HG02588 (cell line): ENCODE measurements at regions not wholly inside any gene's neighbourhood (a gene's known extent, or its start where the extent isn't known, plus 50 kb on each side); places are given as distances from the start of the nearest gene placed in this dataset.
A peak's percentile ranks its signal among the peaks of the same experiment; 100 is the strongest.
"Not testable (repeated sequence)": the region's sequence is repeated elsewhere in the genome, so short reads cannot be mapped to it uniquely, and the experiment has no call there.

Experiments used
- ATAC-seq: cut with Tn5 transposase; IDR thresholded peaks from one replicate; pipeline ENCODE4 v1.9.1; 2021; ENCODE audit warnings: mild to moderate bottlenecking, moderate library complexity; ENCODE audit not compliant: unreplicated experiment

DNA sequence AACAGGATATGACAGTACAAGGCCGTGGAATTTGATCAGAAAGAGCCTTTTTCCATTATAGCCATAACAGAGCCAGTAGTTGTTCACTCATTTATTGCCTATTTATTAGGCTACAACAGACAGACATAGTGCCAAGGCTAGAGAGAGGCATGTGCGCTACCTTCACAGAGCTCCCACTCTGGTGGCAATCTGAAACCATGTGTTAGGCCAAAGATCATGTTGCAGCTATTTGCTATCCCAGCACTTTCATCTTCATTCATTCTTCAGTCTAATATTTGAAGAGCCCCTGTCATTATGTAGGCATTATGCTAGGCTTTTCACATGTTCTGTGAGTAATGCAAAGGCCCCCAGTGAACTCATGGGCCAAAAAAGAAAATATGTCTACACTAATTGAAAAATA, 404.8 kb downstream of the IGSF11 start:
- ATAC-seq, result no peak

DNA sequence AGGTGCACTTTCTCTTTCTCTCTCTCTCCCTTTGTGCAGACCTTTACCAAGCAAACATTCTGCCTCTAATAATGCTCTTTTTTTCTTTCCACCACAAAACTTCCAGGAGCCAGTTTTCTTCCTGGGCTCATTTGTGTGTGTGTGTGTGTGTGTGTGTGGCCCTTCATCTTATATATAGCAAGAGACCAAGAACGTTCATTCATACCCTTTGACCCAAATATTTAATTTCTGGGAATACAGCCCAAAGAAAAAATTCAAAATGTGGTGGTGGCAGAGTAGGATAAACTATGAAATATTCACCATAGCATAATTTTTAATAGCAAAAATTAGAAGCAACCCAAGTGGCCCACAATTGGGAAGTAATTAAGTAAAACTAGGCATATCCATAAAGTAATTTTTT, 398.9 kb downstream of the IGSF11 start:
- no peak for ATAC-seq

DNA sequence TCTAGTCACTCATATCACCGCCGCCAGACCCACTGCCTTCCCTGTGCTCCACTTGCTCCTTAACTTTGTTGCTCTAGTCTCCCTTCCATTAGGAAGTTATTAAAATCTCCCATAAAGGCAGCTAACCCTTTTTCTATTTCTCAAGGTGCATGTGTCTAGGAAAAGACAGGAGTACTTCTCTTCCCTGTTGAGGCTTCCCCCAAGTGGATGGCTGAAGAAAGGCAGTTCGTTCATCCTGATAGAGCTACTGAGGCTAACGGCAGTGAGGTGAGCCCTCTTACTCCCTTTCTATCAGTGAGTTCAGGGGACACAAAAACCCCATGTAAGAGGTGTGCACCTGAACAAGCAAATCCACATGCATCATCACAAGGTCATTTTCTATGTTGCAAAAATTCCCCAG, 397.8 kb downstream of the IGSF11 start:
- no peak for ATAC-seq

DNA sequence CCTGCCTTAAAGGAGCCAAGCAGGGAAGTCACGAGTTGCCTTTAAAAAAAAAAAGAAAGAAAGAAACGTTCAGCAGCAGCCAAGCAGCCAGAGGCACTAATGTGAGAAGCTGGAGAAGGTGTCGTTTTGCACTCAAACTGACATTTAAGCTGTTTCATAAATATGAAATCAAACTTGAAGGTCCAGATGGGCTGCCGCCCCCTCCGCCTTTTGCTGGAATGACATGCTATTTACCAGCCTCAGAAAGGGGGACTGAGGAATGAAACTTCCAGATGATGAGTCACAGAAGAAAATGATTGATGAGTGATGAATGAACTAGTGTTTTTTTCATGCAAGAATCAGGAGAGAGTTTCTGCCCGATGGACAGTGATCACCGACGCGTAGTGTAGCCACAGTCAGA, 396.8 kb downstream of the IGSF11 start:
- ATAC-seq, result no peak

DNA sequence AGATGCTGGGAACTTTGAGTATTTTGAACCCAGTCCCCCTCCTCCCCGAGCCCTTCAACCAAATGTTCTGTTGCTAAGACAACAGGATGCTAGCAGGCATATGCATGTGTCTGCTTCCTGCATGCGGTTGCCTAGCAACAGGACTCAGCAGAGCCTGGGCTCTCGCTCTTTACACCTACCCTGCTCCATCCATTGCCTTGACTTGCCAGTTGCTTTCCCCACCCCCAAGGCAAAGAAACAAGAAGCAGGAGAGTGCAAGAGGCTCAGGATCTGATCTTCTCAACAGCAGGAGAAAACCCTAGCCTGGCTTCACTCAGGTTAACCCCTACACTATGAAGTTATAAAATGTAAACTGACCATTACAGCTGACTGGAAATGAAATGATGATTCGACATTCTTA, 393.0 kb downstream of the IGSF11 start:
- ATAC-seq, result peak; percentile 55

DNA sequence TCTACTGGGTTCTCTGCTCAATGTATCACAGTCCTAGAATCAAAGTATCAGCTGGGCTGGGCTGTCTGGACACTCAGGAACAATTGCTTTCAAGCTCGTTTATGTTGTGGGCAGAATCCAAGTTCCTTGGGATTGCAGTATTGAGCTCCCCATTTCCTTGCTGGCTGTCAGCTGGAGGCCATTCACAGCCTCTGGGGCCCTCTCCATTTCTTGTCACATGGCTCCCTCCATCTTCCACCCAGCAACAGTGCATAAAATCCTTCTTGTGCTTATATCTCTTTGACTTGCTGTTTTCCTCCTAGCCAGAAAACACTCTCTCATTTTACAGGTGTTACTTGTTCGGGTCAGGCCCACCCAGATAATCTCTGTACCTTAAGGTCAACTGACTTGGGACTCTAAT, 363.5 kb downstream of the IGSF11 start:
- ATAC-seq, result no peak

DNA sequence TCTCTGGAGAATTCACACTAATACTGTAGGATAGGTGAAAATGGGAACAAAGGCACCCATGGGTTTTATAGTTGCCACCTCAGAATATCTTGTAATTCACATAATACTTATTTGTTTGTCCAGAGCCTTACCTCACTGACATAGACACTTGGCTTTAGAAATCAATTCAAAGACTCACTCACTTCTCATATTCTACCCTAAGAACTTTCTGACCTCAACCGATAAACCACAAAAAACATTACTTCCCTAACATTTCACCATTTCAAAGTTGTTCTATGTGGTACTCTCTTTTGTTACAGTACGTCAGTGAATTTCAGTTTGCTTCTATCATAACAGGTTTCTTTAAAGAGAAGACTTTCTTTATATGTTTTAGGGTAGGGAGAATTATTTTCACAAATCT, 359.3 kb downstream of the IGSF11 start:
- ATAC-seq, result no peak

DNA sequence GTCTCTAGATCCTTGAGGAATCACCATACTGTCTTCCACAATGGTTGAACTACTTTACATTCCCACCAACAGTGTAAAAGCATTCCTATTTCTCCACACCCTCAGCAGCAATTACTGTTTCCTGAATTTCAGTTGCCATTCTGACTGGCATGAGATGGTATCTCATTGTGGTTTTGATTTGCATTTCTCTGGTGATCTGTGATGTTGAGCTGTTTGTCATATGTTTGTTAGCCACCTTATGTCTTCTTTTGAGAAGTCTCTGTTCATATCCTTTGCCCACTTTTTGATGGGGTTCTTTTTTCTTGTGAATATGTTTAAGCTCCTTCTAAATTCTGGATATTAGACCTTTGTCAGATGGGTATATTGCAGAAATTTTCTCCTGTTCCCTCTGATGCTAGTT, 356.0 kb downstream of the IGSF11 start:
- ATAC-seq, result not testable (repeated sequence)

DNA sequence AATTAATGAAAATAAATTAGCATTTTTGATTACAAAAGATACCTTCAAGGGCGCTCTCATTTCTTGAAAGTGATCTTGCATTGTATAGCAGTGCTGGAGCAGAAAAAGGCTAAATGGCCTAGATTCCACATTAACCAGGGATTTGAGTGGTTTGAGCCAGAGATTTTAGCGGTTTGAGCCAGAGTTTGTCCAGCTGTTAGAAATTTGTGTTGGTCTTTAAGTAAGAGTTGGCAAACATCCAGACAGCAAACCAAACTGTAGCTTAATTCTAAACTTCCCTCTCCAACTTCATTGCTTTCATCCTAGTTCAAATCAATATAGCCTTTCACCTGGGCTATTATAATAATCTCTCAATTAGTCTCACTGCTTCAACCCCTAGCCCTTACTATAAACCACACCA, 351.7 kb downstream of the IGSF11 start:
- ATAC-seq, result no peak

DNA sequence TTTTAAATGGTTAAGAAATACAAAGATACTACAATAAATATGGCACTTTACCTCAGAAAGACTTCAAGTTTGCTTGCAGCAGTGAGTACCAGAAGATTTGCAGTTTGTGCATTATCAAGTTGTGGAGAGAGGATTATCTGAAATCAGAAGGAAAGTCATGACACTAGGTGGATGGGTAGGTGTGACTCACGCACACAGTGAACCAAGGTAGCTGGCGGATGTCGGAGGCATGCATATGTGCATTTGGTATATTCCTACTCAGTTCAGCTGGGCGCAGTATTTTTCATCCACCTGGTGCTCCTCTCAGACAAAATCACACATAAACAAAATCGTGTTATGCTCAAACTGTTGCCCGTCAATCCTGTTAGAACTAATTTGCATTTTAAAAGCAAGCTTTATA, 351.0 kb downstream of the IGSF11 start:
- no peak for ATAC-seq

DNA sequence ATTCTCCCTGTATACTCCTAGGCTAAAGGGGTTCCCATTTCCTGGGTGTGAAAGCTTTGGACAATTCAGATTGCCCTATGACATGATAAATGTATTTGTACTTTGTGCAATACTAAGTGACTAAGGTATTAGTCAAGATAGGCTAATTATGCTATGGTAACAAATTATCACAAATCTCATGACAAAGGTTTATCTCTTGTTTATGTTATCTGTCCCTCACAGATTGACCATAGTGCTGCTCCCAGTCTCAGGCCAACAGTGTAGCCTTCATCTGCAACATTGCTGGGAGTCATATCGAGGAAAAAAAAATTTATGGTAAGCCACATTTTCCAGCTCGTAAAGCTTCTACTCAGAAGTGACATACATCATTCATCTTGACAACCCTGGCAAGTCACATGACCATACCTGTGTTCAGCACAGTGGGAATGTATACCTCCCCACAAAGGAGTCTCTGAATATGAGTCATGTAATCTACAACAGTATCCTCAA, 346.2 kb downstream of the IGSF11 start:
- ATAC-seq, result no peak

DNA sequence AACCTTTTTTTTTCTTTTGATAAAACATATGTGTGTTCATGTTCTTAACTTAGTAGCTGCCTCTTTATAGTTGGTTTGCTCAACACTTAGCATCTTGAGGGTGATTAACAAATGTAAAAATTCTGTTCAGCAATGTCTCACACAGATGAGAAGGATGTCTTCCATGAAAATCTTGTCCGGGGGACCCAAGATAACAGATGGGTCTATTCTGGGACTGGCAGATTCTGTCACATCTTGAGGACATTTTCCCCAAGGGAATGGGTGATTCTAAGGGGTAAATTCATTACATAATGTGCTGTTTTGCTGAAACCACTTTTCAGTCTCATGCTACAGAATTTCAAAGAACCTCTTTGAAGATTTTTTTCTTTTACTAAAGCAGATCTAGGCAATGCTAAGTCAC, 342.2 kb downstream of the IGSF11 start:
- no peak for ATAC-seq

DNA sequence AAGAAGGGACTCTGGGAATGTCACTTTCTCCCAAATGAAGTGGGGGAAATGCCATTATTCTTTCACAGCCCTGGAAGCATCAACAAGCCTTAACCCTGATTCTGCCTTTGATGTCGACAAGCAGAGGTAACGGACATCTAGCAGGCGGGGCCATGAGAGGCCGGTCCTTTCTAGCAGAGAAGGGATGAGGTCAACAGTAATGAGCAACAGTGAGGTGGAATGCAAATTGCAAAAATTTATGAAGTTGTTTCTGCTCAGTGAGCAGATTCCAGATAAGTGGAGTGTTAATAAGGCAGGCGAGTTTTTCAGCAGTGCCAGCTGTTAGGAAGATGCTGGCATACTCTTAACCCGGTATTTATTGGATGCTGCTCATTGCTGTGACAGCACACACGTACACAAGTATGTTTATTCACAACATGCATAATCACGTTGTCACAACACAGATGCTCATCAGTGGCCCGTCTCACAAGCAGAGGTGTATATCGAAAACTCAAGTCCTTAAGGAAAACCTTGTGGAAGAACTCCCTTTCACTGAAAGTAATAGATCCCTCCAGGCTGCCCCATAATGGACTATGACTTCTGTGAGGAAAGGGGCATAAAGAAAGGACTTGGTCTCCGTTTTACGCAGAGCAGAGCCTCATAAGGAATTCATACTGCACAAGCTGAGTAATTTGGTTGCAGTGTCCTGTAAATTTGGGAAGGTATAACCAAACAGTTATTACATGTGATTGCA, 329.0 kb downstream of the IGSF11 start:
- ATAC-seq, result no peak

DNA sequence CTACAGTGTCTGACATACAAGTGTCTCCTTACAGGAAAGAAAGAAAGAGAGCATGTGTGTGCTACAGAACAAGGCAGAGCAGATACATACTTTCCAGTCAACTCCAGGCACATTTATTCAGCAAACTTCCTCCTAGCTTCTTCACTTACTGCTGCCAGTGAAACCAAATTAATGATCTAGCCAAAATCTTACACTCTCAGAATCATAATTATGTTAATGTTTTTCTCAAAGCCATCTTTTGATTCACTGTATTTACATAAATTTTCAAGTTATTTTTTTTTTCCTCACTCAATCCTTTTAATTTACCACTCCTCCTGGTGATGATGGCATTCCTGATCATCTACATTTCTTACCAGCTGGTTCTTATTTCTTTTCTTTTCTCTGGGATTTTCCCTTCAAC, 326.7 kb downstream of the IGSF11 start:
- ATAC-seq, result no peak

DNA sequence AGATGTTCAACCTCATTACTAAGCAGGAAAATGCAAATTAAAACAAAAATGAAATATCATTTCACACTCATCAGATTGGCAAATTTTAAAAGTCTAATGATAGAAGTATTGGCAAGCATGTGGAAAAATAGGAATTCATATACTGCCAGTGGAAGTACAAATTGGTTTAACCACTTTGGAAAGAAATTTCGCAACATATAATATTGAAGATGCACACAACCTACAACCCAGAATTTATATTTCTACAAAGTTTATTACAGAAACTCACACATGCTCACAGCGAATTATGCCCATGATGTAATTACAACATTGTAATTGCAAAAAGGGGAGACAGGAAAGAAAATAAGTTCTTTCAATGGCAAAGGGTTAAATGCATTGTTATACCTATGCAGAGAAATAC, 324.1 kb downstream of the IGSF11 start:
- no peak for ATAC-seq

DNA sequence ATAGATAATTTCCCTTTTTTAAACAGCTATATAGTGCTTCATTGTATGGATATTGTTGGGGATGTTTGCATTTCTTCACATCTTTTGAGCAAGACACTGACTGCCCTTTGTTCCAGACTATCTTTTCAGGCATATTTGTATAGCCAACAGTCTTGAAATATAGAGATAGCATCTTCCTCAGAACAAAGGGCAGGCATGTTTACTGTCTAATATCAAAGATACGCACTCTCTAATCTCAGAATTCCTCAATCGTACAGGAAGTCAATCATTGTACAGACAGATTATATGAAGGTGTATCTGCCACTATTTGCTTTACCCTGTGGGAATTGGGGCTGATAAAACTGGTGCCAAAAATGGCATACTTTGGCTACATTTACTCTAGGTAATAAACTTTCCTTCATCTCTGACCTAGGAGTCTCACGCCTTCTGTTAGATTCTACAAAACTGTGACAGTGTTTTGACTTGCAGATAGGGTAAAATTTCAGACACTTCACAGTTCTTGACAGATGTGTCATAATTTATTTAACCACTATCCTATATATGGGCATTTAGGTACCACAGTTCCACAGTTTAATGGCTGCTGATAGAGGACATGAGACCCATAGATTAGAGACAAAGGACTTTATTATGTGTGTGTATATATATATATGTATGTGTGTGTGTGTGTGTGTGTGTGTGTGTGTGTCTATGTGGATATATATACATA, 321.0 kb downstream of the IGSF11 start:
- ATAC-seq, result no peak

DNA sequence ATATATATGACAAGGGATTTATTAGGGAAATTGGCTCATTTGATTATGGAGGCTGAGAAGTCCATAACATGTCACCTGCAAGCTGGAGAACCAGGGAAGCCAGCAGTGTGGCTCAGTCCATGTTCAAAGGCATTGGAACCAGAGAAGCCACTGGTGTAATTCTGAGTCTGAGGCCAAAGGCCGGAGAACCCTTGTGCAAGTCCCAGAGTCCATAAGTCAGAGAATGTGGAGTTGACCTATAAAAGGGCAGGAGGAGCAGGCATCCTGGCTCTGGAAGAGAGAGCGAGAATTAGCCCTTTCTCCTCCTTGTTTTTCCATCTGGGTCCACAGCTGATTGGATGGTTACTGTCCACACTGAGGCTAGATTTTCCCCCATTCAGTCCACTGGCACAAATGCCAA, 319.8 kb downstream of the IGSF11 start:
- ATAC-seq, result no peak

DNA sequence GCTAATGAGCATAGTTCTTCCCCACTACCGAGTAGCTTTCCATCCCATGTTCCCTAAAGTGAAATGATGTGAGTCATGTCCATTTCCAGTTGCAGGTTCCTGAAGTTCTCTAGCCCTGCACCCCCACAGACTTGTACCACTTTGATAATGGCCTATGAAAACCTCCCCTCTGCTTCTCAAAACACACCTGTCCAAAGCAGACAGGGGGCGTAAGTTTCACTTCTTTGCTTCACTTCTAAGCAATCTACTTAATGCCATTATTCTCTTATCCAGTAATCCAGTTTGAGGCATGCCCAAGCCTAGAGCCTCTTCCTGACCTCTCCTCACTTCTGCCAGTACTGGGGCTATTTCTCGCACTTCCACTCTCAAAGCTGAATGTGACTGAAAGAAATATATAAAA, 305.1 kb downstream of the IGSF11 start:
- no peak for ATAC-seq

DNA sequence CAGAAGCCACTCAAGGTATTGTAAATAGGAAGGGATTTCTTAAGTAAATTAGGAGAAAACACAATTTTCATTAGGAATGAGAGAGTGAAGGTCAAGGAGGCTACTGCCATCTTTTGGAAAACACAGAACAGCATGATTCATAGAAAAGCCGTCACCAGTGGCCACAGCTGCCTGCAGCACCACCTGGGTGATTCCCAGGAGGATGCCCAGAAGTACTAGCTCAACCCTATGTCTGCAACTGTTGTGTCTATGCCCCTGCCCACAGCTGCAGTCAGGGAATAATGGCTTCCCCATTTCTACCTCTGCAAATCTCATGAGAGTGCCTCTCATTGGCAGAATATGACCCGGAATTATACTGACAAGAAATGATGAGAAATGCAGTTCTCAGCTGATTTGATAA, 300.0 kb downstream of the IGSF11 start:
- ATAC-seq, result no peak

DNA sequence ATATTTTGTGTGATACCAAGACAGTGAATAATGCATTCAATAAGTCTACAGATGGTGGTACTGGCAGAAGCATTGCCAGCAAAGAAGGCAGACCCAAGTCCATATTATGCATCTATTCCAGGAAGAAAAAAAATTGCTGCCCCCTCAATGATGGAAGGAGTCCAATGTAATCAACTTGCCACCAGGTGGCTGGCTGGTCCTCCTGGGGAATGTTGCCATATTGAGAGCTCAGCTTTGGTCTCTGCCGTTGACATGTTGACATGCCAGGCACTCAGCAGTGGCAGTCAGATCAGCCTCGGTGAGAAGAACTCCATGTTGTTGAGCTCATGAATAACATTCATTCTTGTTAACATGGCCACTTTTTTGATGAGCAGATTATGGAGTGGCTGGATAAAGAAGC, 298.5 kb downstream of the IGSF11 start:
- no peak for ATAC-seq

DNA sequence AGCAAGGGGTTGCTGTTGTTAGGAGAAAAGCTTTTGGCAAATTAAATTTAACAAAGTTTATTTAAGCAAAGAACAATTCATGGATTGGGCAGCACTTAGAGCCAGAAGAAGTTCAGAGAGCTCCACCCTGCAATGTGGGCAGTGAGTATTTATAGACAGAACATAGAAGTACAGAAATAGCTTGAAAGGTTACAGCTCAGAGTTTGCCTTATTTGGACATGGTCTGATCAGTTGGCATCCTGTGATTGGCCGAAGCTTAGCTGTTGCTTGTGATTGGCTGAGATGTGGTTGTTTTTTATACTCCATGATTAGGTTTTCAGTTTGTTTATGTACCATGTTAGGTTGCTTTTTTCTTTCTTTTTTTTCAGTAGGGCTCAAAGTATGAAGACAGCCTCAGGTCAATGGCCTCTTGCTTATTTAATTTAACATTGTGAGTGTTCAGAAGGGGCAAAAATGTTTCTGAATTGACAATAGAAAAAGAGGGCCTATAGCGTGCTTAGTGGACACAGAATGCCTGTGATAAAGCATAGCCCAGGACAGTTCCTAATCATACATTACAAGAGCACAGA, 293.8 kb downstream of the IGSF11 start:
- ATAC-seq, result no peak

DNA sequence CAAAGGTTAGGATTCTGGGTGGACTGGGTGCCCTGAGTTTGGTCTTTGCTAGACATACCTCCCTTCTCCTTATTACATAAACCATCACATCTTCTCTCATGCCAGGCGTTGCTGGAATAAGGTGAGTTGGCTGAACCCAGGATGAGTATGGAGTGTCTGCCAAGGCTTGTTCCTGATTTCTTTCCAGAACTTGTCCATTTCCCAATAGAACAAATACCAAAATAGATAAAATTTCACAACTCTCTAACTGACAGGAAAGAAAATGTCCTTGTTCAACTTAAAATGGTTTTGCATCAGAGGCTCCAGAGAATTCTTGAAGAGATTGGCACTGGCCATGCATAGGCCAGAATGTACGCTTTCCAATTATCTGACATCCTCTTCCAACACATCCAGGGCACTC, 291.9 kb downstream of the IGSF11 start:
- ATAC-seq, result no peak
